PFSK-1 (cell line): ENCODE measurements at regions not wholly inside any gene's neighbourhood (a gene's known extent, or its start where the extent isn't known, plus 50 kb on each side); places are given as distances from the start of the nearest gene placed in this dataset.

Source experiments
- POLR2AphosphoS5 ChIP-seq: IDR thresholded peaks from 2 replicates; pipeline ENCODE4 v1.6.1; 2012; ENCODE audit warnings: low read depth, mild to moderate bottlenecking, control low read depth, low read length, moderate library complexity
- TAF1 ChIP-seq: IDR thresholded peaks from 2 replicates; pipeline ENCODE4 v1.6.1; 2012; ENCODE audit warnings: low read length, control low read depth, borderline replicate concordance; ENCODE audit not compliant: insufficient read depth

DNA sequence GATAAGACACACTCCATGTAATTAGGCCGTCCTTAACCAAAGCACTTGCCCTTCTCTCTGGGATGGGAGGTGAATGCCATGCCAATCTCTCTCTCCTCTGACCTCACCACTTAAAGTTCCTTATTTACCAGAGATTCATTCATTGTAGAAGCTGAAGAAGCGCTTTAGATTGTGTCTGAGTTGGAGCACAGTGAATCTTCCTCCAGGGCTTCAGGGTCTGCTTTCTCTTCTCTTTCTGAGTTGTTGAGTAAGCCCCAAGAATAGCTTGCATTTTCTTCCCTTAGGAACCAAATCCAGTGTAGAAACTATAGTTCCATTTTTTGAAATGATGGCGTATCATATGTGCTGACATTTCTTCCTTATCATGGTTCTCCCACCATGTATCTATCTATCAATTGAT, 104.5 kb upstream of the MAML3 start:
- TF ChIP-seq POLR2AphosphoS5 (no peak), TAF1 (no peak)
